ENCODE measurements at regions not wholly inside any gene's neighbourhood (a gene's known extent, or its start where the extent isn't known, plus 50 kb on each side); places are given as distances from the start of the nearest gene placed in this dataset.

GRCh38 chr11:72494109-72494429, 59.7 kb upstream of the CLPB start:
- peaks cover 0 to 3% (median 2%) of the 10 kb centered on the region in 3 donors for H3K27me3 Mint-ChIP-seq (ENCODE audit: low read depth in 3 of 3)
- H3K4me3 Mint-ChIP-seq = no peak overlapping the region
- H3K27ac Mint-ChIP-seq = no peak overlapping the region
- H3K9me3 Mint-ChIP-seq = no peaks in the 10 kb centered on the region
- H3K36me3 Mint-ChIP-seq = peaks cover 0 to 3% (median 0%) of the 10 kb centered on the region in 3 donors
- peaks cover 8 to 13% of the 10 kb centered on the region in 2 donors for H3K4me1 Mint-ChIP-seq
- no peak for DNase-seq

- Mint-ChIP-seq H3K27me3 (ENCODE audit: low read depth in 3 of 3) (peaks cover 0 to 4% (median 2%) of the 10 kb centered on the region in 3 donors), H3K9me3 (no peaks in the 10 kb centered on the region), H3K36me3 (peaks cover 0 to 7% (median 0%) of the 10 kb centered on the region in 3 donors), H3K27ac (peak overlapping the region in 1 of 6 donors; percentile 28), H3K4me3 (no peak overlapping the region), H3K4me1 (peaks cover 8 to 13% of the 10 kb centered on the region in 2 donors)
- DNase-seq = no peak
Measured at GRCh38 chr11:72493426-72494108, 59.2 kb upstream of the CLPB start.

GRCh38 chr11:72491001-72491400, 56.7 kb upstream of the CLPB start:
- Mint-ChIP-seq H3K9me3 (no peaks in the 10 kb centered on the region), H3K36me3 (peaks cover 0 to 12% (median 0%) of the 10 kb centered on the region in 3 donors), H3K27ac (no peak overlapping the region), H3K27me3 (ENCODE audit: low read depth in 3 of 3) (peaks cover 0 to 4% (median 3%) of the 10 kb centered on the region in 3 donors), H3K4me3 (no peak overlapping the region), H3K4me1 (peaks cover 8 to 13% of the 10 kb centered on the region in 2 donors)
- DNase-seq = no peak

Data from immature natural killer cell (primary cell).